Superior temporal gyrus (tissue), 1 donor: ENCODE measurements at regions not wholly inside any gene's neighbourhood (a gene's known extent, or its start where the extent isn't known, plus 50 kb on each side); places are given as distances from the start of the nearest gene placed in this dataset.

ENCODE experiments used
- DNase-seq: peaks from one replicate; pipeline ENCODE4 v3.0.0-alpha.2; 2016; ENCODE audit errors: extremely low spot score

DNA sequence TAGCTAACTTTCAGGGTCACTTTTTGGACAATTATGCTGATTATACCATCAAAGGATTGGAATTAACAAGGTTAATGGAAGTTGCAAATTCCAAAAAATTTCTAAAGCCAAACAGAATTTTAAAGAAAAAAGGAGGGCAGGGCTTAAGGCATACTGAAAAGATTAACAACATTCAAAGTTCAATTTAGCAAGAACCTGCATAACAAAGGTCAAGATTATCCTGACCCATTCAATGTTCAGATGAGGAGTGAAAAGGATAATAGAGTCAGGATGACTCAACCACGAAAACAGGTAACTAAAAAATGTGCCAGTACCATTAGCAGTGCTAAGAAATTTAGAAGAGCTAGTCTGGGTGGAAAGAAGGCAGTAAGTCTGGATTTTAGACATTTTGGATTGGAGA lies 139.8 kb upstream of the HNMT start:
- no peak for DNase-seq

DNA sequence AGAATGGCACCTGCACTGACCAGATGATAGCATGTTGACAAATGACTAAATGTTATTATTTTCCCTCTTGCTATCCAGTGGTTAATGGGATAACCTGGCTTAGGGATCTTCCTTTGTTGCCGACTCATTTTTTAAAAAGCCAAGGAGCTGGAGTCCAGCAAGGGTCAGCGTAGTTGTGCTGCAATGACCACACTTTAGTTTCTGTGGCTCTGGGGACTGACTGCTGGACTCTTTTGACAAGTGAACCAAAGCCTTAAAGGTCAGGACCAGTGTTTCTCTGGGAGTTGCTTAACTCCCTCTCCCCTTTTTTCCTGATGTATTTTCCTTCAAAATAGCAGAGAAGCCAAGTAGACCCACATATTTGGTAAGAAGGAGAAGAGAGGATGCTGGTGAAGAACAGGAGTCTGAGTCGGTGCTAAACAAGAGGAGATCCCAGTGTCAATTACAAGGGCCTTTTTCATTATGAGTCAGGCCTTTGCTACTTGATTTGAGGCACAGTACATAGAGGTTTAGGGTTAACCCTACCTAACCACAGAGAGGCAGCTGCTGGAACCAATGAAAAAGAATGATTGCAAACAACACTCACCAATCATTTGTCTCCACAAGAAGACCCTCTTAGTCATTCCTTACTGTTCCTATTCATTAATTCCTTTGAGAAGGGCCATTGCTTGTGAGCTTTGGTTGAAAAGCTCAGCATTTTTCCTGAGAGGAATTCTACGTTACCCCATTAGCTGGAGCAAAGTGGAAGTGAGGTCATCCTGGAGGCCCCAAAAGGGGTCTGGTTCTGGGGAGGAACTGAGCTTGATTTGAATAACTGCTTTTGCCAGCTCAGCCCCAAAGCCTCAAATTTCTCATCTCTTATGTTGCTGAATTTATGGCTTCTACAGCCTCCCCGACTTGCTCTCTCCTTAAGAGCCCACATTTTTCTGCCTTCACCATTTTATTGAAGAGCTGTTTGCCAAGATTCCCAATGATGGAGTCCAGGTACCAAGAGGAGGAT lies 137.6 kb upstream of the HNMT start:
- DNase-seq = no peak

- no peak for DNase-seq
These were observed 135.6 kb upstream of the HNMT start for GRCh38 chr2:137828624-137829023.

GRCh38 chr2:137829251-137829650 lies 135.0 kb upstream of the HNMT start:
- no peak for DNase-seq

GRCh38 chr2:137834760-137835379 lies 129.4 kb upstream of the HNMT start:
- no peak for DNase-seq

DNA sequence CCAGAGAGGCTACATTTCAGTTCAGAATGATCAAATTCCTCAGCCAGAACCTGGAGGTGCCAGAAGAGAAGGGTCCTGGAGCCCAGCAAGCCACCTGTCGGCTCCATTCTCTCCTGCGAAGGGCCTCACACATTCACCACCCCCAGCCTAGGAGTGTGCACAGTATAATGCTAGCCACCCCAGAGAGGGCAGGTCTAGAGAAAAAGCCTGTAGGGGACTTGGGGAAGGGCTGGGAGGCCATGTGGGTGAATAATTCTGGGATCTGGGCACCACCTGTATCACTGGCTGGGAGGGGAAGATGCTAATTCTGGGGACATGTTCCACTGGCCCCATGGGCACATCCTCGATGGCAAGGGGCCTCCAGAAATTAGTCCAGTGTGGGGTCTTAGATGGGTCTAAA lies 127.6 kb upstream of the HNMT start:
- DNase-seq = no peak

GRCh38 chr2:137837830-137838229 lies 126.4 kb upstream of the HNMT start:
- DNase-seq = no peak

DNA sequence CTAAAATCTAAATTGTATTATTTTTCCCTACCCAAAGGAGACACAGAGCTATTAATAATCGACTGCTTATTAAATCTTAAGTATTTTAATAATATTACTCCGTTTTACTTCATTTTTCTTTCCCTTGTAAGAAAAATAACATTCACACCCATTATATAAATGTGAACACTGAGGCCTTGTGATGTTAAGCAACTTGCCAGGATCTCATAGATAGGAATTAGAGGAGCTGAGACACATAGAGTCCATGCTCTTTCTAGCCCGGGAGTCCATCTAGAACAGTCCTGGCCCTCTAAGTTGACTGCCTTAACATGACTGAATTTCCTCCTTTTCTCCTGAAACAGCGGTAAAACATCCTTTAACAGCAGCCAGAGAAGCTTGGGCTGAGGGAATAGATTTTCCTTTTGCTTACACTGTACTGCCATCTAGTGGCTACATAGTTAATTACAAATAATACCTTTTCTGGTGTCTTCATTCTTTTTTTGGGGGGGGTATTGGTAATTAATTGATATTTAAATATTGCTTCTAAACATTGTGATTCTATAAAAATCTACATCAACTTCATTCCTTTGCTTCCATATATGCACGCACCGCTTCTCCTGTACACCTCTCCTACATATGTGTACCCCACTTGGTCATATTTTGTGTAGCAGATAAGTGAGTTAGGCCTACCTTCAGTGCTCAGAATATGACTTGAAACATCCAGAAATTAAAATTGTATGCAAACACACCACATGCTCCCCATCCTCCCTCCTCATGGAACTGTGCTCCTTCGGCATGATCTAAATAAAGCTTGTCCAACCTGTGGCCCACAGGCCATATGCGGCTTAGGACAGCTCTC lies 125.8 kb upstream of the HNMT start:
- peak; percentile 84 for DNase-seq

GRCh38 chr2:137842430-137842829 lies 121.8 kb upstream of the HNMT start:
- DNase-seq = no peak

- DNase-seq = no peak
These were observed 121.3 kb upstream of the HNMT start for GRCh38 chr2:137842952-137843351.

DNA sequence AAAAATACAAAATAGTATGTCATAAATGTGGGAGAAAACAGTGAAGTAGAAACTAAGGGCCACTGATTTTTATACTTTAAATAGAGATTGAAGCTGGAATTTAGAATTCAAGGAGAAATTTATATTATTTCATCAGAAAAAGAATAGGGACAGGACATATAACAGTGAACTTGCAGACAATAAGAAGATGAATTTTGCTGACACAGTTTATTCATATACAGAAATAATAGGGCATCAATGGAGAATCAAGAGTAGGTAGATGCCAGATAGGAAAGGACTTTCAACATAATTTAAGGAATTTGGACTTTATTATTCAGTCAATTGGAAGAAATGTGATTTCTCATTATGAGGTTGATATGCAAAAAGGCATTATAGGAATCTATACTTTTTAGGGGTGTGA lies 118.9 kb upstream of the HNMT start:
- DNase-seq = no peak

DNA sequence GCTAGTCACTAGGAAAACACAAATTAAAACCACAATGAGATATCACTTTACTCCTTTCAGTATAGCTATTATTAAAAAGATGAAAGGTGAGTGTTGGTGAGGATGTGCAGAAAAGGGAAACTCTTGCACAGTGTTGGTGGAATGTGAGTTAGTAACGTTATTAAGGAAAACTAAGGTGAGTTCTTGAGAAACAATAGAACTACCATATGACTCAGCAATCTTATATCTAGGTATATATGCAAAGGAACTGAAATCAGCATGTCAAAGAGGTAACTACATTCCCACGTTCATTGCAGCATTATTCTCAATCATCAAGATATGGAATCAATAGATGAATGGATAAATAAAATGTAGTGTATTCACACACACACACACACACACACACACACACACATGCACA lies 117.3 kb upstream of the HNMT start:
- DNase-seq = no peak

DNA sequence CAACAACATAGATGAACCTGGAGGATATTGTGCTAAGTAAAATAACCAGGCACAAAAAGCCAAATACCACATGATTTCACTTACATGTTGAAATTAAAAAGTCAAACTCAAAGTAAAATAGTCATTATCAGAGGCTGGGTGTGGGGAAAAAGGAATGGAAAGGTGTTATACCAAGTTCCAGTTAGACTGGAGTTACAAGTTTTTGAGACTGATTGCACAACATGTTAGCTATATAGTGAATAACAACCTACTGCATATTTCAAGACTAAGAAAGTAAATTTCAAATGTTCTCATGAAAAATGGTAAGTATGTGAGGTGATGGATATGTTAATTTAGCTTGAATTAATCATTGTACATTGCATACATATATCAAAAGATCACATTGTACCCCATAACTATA lies 116.8 kb upstream of the HNMT start:
- DNase-seq = no peak

DNA sequence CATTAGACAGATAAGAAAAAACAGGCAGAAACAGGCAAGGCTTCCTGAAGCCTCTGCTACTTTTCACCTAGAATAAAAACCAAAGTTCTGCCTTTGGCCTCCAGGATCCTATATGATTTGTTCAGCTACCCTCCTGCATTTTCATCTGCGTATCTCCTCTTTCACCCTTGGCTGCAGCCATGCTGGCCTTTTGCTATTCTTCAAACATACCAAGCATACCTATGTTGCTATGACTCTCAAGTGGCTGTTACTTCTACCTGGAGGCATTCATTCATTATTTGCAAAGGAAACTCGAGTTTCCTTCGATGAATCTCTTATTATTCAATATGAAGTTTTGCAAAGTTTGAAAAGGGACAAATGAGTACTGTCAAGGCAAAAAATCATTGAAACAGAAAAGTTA lies 106.4 kb upstream of the HNMT start:
- DNase-seq = no peak

GRCh38 chr2:137862651-137863050 lies 101.6 kb upstream of the HNMT start:
- DNase-seq = no peak

DNA sequence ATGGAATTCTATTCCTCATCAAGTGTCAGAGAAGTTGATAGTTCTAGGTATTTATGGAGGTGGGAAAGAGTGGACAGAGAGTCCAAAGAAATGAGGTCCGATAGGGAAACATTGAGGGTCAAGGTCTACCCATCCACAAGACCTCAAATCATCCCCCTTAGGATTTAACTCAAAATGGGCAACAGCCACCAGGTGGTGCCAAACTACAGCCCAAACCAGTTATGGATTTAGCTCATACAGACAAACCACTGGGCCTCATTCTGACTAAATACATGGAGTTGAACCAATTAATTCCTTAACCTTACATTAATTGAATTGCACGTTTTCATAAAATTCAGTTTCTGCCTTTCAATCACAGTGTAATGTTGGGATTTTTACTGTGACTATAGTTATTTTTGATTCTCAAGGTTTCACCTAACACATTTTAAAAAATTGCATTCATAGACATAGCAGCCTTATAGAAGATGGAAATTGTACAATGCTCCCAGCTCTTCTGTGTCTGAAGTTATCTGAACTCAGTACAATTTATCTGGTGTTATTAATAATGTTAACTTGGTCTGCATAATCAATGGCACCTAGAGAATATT lies 98.2 kb upstream of the HNMT start:
- peak; percentile 72 for DNase-seq

- no peak for DNase-seq
These were observed 93.6 kb upstream of the HNMT start for GRCh38 chr2:137870682-137871081.

GRCh38 chr2:137872577-137872976 lies 91.7 kb upstream of the HNMT start:
- no peak for DNase-seq

DNA sequence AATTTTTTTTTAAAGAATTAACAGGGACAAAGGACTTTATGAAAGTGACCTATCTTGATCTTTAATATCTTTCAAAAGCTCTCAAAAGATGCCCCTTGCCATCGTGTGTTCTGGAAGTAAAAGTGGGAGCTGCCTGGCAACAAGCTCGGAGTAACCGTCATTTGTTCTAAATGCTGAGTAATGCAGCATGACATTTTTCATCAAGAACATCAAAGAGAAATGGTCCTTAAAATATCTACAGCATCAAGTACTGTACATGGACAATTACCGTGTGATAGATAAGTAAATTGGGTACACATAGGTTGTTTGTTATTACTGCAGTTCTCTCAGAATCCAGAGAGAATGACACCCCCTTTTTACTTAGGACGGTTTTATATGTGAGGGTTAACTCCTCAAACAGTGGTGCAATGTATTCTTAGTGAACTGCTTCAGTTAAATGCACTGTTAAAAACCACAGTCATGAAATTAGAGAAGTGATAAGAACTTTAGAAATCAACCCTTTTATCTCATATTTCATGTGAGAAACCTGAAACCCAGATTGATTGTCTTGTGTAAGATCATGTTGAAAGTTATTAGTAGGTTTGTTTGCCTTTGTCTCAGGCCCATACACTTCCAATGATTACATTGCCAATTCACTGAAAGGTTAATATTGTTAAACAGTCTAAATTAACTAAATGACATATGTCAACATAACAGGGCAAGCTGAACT lies 90.6 kb upstream of the HNMT start:
- no peak for DNase-seq

DNA sequence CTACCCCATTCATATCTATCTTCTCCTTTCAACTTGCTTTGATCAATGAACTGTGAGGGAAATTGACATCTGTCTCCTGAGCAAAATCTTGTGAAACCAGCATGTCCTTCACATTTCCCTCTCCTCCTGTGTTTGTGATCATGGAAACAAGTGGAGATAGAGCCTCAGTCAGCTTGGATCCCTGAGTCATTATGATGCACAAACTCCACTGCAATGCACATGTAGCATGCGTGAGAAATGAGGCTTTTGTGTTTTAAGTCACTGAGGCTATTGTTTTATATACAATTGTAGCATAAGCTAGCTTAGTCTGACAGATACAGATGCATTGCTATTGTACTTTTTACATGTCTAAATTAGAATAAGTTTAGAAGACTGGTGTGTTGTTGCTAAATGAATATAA lies 85.2 kb upstream of the HNMT start:
- DNase-seq = no peak

- no peak for DNase-seq
These were observed 82.6 kb upstream of the HNMT start for GRCh38 chr2:137881711-137882110.
